ENCODE measurements at regions not wholly inside any gene's neighbourhood (a gene's known extent, or its start where the extent isn't known, plus 50 kb on each side); places are given as distances from the start of the nearest gene placed in this dataset.

- DNase-seq (ENCODE audit: low spot score) = no peak
These were observed 308.5 kb upstream of the MEOX2 start for GRCh38 chr7:15995027-15995426.

GRCh38 chr7:15989194-15989593, 302.7 kb upstream of the MEOX2 start:
- DNase-seq (ENCODE audit: low spot score) = no peak

GRCh38 chr7:15985587-15986384, 299.3 kb upstream of the MEOX2 start:
- no peak for DNase-seq (ENCODE audit: low spot score)

- no peak for DNase-seq (ENCODE audit: low spot score)
These were observed 291.2 kb upstream of the MEOX2 start for GRCh38 chr7:15977663-15978062.

GRCh38 chr7:15972862-15973275, 286.4 kb upstream of the MEOX2 start:
- no peak for DNase-seq (ENCODE audit: low spot score)

- no peak for DNase-seq (ENCODE audit: low spot score)
These were observed 281.1 kb upstream of the MEOX2 start for GRCh38 chr7:15967551-15967950.

GRCh38 chr7:15967121-15967520, 280.6 kb upstream of the MEOX2 start:
- no peak for DNase-seq (ENCODE audit: low spot score)

- DNase-seq (ENCODE audit: low spot score) = no peak
These were observed 276.7 kb upstream of the MEOX2 start for GRCh38 chr7:15963206-15963605.

- no peak for DNase-seq (ENCODE audit: low spot score)
These were observed 268.3 kb upstream of the MEOX2 start for GRCh38 chr7:15954671-15955354.

GRCh38 chr7:15950299-15950698, 263.8 kb upstream of the MEOX2 start:
- DNase-seq (ENCODE audit: low spot score) = no peak

GRCh38 chr7:15947754-15948153, 261.3 kb upstream of the MEOX2 start:
- no peak for DNase-seq (ENCODE audit: low spot score)

GRCh38 chr7:15938115-15938514, 251.6 kb upstream of the MEOX2 start:
- DNase-seq (ENCODE audit: low spot score) = no peak

- DNase-seq (ENCODE audit: low spot score) = no peak
These were observed 251.1 kb upstream of the MEOX2 start for GRCh38 chr7:15937571-15937970.

- no peak for DNase-seq (ENCODE audit: low spot score)
These were observed 250.5 kb upstream of the MEOX2 start for GRCh38 chr7:15936991-15937390.

- DNase-seq (ENCODE audit: low spot score) = no peak
These were observed 245.8 kb upstream of the MEOX2 start for GRCh38 chr7:15932318-15932717.

GRCh38 chr7:15929411-15929810, 242.9 kb upstream of the MEOX2 start:
- DNase-seq (ENCODE audit: low spot score) = no peak

GRCh38 chr7:15925608-15926007, 239.1 kb upstream of the MEOX2 start:
- no peak for DNase-seq (ENCODE audit: low spot score)

- DNase-seq (ENCODE audit: low spot score) = no peak
These were observed 238.4 kb upstream of the MEOX2 start for GRCh38 chr7:15924910-15925309.

- no peak for DNase-seq (ENCODE audit: low spot score)
These were observed 235.5 kb upstream of the MEOX2 start for GRCh38 chr7:15922002-15922401.

- no peak for DNase-seq (ENCODE audit: low spot score)
These were observed 235.1 kb upstream of the MEOX2 start for GRCh38 chr7:15921576-15921975.

- DNase-seq (ENCODE audit: low spot score) = no peak
These were observed 234.5 kb upstream of the MEOX2 start for GRCh38 chr7:15920953-15921352.

GRCh38 chr7:15916681-15917380, 230.3 kb upstream of the MEOX2 start:
- no peak for DNase-seq (ENCODE audit: low spot score)

GRCh38 chr7:15915686-15916293, 229.3 kb upstream of the MEOX2 start:
- no peak for DNase-seq (ENCODE audit: low spot score)

All from CD4-positive, alpha-beta T cell treated with Interleukin-15 for 4 hours (primary cell).